ENCODE measurements at regions not wholly inside any gene's neighbourhood (a gene's known extent, or its start where the extent isn't known, plus 50 kb on each side); places are given as distances from the start of the nearest gene placed in this dataset.

DNA sequence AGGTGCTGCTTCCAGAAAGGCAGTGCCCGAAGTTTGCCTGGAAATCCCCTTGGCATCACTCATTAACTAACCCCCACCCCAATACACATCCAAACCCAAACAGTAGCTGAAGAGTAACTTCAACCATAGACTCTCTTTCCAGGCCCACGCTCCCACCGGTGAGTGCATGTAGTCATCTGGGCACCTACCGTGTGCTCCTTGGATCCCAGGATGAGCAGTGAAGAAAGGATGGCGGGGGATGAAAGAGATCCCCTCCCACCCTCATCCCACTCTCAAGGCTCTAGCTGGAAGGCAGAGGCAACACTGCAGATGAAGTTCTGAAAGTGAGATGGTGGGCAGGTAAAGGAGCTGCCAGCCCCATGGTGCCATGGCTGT is 305.0 kb downstream of the SOX9 start:
- no peak for DNase-seq (ENCODE audit: low read depth)

- no peak for DNase-seq (ENCODE audit: low read depth)
Measured at GRCh38 chr17:72426321-72426720, 305.5 kb downstream of the SOX9 start.

DNA sequence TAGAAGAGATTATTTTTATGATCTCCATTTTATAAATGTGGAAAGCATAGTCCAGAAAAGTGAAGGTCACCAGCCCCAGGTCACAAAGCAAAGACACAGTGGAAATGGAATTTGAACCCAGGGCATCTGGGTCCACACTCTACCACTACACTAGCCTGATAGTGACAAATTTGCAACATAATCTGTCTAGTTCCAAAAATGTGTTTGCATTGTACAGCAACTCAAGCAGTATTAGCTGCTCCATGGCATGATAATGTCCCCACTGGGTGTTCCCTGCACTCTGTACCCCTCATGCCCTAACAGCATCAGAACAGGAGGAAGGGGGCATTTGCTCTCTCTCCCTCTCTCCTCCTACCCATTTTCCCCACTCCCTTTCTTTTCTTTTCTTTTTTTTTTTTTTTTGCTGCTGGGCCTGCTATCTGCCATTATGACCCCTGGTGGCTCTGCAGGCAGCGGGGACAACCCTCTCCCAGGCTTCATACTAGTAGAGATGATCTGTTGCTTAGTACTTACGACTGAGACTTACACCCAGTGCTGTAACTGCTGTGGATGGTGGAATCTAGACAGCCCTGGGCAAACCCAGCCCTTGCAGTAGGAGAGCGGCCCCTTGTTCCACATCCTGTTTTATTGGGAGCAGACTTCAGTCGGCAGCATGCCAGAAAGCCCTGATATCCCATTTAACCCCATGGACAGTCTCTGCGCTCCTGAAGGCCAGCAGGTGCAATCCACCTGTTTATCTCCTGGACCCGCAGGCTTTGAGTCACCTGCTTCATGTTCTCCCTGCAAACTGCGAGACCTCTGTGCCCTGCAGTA is 306.3 kb downstream of the SOX9 start:
- no peak for DNase-seq (ENCODE audit: low read depth)

DNA sequence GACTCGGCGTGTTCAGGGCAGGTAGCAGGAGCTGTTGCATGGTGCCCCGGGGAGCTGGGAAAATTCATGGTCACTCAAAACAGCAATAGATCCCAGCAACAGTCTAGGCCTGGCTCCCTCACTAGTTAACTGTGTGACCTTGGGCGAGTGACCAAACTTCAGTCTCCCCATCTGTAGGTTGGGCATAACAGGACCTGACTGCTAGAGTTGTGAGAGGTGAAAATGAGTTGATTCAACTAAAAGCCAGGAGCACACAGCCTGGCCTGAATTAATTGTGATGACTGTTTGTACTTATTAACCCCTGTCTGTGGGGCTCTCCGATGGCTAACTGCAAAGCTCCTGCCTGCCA is 306.9 kb downstream of the SOX9 start:
- DNase-seq (ENCODE audit: low read depth): no peak

GRCh38 chr17:72429066-72429638 is 308.3 kb downstream of the SOX9 start:
- DNase-seq (ENCODE audit: low read depth): no peak

DNA sequence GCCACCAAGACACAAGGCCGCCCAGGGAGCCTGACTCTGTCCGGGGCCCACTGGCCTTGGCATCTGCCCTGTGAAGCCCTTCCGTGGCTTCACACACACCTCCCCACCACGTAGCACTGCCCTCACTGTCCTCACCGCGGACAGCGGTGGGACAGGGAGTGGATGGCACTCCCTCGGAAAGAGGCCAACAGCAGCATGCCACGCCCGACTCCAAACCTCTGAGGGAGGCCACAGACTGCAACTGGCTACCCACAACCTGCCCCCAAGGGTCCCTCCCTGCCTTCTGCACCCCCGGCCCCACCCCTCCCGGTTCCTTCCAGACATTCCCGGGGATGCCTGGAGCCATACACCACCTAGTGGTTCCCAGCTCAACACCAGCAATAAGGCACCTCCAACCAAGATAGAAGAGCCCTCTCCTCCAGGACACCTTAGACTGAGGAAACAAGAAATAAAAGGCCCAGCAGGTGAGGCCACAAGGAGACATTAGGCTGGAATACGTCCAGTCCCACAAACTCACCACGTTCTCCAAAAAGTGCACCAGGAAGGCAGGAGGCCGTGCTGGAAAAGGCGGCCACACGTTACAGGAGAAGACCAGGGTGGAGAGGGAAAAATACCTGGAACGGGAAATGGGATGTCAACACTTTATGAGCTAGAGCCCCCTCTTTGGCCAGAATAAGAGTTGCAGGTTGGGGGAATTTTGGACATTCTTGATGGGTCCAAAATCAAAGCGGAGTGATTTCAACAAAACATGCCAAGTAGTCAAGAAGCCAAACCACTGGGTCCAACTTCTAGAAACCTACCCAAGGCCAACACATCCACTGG is 310.0 kb downstream of the SOX9 start:
- DNase-seq (ENCODE audit: low read depth): no peak

- no peak for DNase-seq (ENCODE audit: low read depth)
Measured at GRCh38 chr17:72432143-72432621, 311.4 kb downstream of the SOX9 start.

GRCh38 chr17:72432881-72433280 is 312.1 kb downstream of the SOX9 start:
- DNase-seq (ENCODE audit: low read depth): no peak

DNA sequence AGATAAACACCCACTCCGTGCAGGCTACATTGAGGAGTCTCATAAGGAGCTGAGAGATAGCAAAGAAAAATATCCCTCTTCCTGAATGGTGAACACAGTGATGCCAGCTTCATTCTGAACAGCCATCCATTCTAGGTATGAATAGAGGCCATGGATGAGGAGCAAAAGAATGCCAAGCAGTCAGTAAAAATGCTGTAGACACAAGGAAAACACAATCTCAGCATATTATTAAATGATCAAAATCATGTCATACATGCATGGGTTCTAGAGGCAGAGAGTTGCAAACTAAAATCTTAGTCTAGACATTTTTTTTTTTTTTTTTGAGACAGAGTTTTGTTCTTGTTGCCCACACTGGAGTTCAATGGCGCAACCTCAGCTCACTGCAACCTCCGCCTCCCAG is 313.0 kb downstream of the SOX9 start:
- DNase-seq (ENCODE audit: low read depth): no peak

DNA sequence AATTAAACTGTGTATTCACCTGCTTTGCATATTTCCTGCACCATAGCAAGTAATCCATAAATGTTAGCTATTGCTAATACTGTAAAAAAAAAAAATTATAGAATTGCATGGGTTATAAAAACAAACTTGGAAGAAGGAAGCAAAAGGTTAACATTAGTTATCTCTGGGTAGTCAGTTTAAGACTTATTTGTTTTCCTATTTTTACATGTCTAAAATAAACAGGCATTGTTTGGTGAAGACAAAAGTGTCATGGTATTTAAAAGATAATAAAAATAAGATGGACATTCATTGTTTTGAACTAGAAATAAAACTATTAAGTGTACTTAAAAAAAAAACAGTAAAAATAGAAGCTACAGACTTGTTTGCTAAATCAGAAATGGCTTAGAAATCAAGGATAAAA is 313.8 kb downstream of the SOX9 start:
- no peak for DNase-seq (ENCODE audit: low read depth)

DNA sequence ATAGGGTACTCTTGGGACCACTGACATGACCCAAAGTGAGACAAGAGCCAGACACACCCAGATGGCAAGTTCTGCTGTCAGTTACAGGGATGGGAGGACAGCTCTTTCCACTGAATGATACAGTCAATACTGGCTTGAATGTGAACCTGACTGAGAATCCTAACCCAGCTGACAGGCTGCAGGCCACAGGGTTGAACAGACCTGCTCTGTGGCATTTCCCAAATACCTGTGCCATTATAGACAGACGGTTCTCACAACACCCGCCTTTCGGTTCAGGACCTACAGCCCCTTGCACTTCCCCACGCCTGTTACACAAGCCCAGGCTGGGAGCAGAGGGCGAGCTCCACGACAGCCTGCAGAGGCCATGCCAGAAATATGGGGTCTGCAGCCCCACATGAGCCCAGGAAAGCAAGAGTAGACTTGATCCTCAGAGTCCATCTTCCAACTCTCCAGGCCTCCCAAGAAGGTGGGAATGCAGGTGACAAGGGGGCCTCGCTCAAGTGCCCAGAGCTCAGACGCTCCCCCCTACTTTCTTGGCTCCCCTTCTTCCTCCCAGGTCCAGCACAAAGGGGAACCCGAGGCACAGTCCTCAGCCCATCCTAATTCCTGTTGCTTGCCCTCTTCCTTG is 314.3 kb downstream of the SOX9 start:
- DNase-seq (ENCODE audit: low read depth): no peak

DNA sequence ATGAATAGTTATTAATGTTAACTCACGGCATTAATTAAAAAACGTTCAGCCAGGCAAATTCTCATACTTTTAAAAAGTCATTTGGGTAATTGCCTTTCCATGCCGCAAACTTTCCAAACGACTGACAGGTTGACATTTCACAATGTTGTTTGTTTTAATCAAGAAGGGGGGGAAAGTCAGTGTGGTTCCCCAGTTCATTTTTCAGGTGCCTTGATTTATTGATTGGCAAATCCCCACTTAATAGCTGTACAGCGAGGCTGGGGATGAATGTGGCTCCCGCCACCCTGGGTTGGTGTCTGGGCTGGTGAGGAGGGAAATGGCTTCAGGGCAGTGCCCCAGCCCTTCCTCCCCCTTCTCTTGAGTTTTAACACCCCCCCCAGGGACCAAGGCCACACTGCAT is 318.0 kb downstream of the SOX9 start:
- DNase-seq (ENCODE audit: low read depth): no peak

DNA sequence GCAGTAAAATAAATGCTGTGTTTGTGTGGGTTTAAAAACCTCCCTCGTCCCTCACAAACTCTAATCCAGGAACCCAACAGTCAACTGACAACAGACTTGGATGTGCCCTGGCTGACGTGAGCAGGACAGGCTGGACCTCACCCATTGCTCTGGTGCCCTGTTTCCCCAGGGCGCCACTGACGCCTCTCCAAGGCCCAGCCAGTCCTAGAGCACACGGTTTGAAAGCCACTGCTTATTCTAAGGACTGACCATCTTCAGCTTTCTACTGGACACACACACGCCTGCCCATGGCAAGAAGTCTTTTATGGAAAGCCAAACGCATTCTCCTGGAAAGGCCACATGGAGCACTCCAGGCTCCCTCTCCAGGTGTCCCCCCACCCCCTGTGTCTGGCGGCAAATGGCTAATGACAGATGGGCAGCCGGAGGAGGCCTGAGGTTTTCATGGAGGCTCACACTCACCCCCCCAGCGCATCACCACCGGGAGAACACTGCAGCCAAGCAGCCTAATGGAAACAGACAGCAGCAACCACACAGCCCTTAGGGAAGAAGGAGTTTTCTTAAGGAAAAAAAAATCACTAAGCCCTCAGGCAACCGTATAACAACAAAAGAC is 319.2 kb downstream of the SOX9 start:
- DNase-seq (ENCODE audit: low read depth): no peak

DNA sequence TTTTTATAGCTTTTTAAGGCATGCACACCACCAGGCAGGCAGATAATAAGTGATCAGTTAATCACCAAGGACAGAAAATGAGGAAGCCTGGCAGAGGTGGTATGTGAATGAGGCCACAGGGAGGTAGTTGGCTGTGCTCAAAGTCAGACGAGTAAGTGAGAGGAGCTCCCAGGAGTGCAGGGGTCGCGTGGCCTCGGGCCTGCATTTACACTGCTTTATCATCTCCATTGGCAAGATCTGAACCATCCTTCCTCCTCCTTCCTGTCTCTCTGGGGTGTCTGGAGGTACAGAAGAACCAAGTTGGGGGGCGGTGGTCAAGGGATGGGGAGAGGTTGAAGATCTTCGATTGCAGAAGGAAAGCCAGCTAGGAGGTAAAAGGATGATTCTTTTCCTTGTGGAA is 320.1 kb downstream of the SOX9 start:
- DNase-seq (ENCODE audit: low read depth): no peak

- DNase-seq (ENCODE audit: low read depth): no peak
Measured at GRCh38 chr17:72441909-72442308, 321.1 kb downstream of the SOX9 start.

- DNase-seq (ENCODE audit: low read depth): no peak
Measured at GRCh38 chr17:72444517-72445054, 323.8 kb downstream of the SOX9 start.

- no peak for DNase-seq (ENCODE audit: low read depth)
Measured at GRCh38 chr17:72445055-72445991, 324.5 kb downstream of the SOX9 start.

DNA sequence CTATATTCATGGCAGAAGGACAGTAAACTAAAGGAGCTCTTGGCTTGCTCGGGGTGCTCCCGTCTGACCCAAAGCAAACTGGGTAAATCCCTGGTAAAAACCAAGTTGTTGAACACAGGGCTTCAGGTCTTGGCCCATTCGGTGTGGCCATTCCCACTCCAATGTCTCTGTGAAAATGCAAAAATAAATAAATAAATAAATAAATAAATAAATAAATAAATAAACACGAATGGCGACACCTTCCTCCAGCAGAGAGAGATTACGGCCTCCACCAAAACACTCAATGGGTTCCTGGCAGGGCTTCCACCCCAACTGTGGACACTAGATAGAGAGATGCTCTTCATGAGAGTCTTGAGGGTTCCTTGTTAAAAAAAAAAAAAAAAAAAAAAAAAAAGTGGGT is 325.3 kb downstream of the SOX9 start:
- no peak for DNase-seq (ENCODE audit: low read depth)

GRCh38 chr17:72446525-72447250 is 325.9 kb downstream of the SOX9 start:
- no peak for DNase-seq (ENCODE audit: low read depth)

DNA sequence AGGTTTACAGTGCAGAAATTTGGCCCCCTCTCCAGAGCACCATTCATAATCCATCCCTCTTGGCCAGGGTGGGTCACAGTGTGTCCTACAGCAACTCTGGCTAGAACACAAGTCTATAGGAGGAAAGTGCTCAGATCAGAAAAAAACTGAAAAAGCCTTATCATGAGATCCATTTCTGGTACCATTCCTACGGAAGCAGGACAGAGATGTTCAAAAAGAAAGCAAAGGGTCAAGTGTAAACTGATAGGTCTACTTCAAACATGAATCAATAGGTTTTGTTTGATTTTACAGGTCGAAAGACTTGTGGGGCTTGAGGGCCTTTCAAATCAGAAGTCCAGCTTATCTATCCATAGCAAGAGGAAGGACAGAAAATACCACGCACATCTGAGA is 326.4 kb downstream of the SOX9 start:
- DNase-seq (ENCODE audit: low read depth): no peak

Measured in stimulated activated CD8-positive, alpha-beta memory T cell treated with anti-CD3 and anti-CD28 coated beads, Interleukin-12 subunit alpha, Interleukin-12 subunit beta, amount 100 ng/mL, for 4 hours (primary cell).